H9 (cell line): ENCODE measurements at regions not wholly inside any gene's neighbourhood (a gene's known extent, or its start where the extent isn't known, plus 50 kb on each side); places are given as distances from the start of the nearest gene placed in this dataset.

Source experiments
- DNase-seq: peaks from one replicate; pipeline ENCODE4 v3.0.0-alpha.2; 2017
- H2AFZ ChIP-seq: one replicate; pipeline ENCODE4 v1.6.1; 2013; ENCODE audit warnings: mild to moderate bottlenecking, low read length, control low read depth, moderate library complexity
- H2AK5ac ChIP-seq: 2 replicates; pipeline ENCODE4 v1.6.1; 2013; ENCODE audit warnings: low read length, control low read depth, mixed read lengths; ENCODE audit not compliant: insufficient read length
- H2BK120ac ChIP-seq: one replicate; pipeline ENCODE4 v1.6.1; 2013; ENCODE audit warnings: low read depth, mild to moderate bottlenecking, low read length, control low read depth, inconsistent platforms; ENCODE audit not compliant: poor library complexity, severe bottlenecking
- H2BK12ac ChIP-seq: 2 replicates; pipeline ENCODE4 v1.6.1; 2013; ENCODE audit warnings: low read length, control low read depth, mixed read lengths, low read depth; ENCODE audit not compliant: insufficient read length
- H2BK15ac ChIP-seq: 2 replicates; pipeline ENCODE4 v1.6.1; 2013; ENCODE audit warnings: low read depth, low read length, control low read depth
- H2BK20ac ChIP-seq: one replicate; pipeline ENCODE4 v1.6.1; 2013; ENCODE audit warnings: low read depth, mild to moderate bottlenecking, low read length, control low read depth, inconsistent platforms; ENCODE audit not compliant: poor library complexity, severe bottlenecking
- H2BK5ac ChIP-seq: 2 replicates; pipeline ENCODE4 v1.6.1; 2013; ENCODE audit warnings: low read length, control low read depth, mixed read lengths; ENCODE audit not compliant: insufficient read length
- H3K14ac ChIP-seq: 2 replicates; pipeline ENCODE4 v1.6.1; 2013; ENCODE audit warnings: low read length, control low read depth; ENCODE audit not compliant: insufficient read depth
- H3K18ac ChIP-seq: 2 replicates; pipeline ENCODE4 v1.6.1; 2013; ENCODE audit warnings: low read depth, mild to moderate bottlenecking, mixed read lengths, low read length, control low read depth; ENCODE audit not compliant: insufficient read length
- H3K23ac ChIP-seq: 2 replicates; pipeline ENCODE4 v1.6.1; 2013; ENCODE audit warnings: low read length, control low read depth, mixed read lengths, low read depth; ENCODE audit not compliant: insufficient read length
- H3K23me2 ChIP-seq: 2 replicates; pipeline ENCODE4 v1.6.1; 2013; ENCODE audit warnings: low read depth, mild to moderate bottlenecking, mixed read lengths, low read length, control low read depth; ENCODE audit not compliant: insufficient read length, poor library complexity, severe bottlenecking
- H3K27ac ChIP-seq: 2 replicates; pipeline ENCODE4 v1.5.1; 2013; ENCODE audit warnings: low read length, control low read depth, mixed read lengths, low read depth; ENCODE audit not compliant: insufficient read length
- H3K27me3 ChIP-seq: 2 replicates; pipeline ENCODE4 v1.6.1; 2013; ENCODE audit warnings: low read length, control low read depth, inconsistent platforms; ENCODE audit not compliant: insufficient read depth
- H3K4ac ChIP-seq: 2 replicates; pipeline ENCODE4 v1.6.1; 2013; ENCODE audit warnings: low read depth, mild to moderate bottlenecking, control low read depth, inconsistent platforms, low read length, moderate library complexity
- H3K4me1 ChIP-seq: 2 replicates; pipeline ENCODE4 v1.6.1; 2013; ENCODE audit warnings: low read length, control low read depth, inconsistent platforms; ENCODE audit not compliant: insufficient read depth
- H3K4me2 ChIP-seq: 2 replicates; pipeline ENCODE4 v1.6.1; 2013; ENCODE audit warnings: low read length, control low read depth, mixed read lengths; ENCODE audit not compliant: insufficient read length, insufficient read depth
- H3K56ac ChIP-seq: 2 replicates; pipeline ENCODE4 v1.6.1; 2013; ENCODE audit warnings: low read depth, mild to moderate bottlenecking, mixed read lengths, low read length, control low read depth; ENCODE audit not compliant: insufficient read length
- H3K79me1 ChIP-seq: 2 replicates; pipeline ENCODE4 v1.6.1; 2013; ENCODE audit warnings: low read depth, mild to moderate bottlenecking, moderate library complexity, low read length, control low read depth, inconsistent platforms; ENCODE audit not compliant: insufficient read depth, poor library complexity, severe bottlenecking
- H3K79me2 ChIP-seq: 2 replicates; pipeline ENCODE4 v1.6.1; 2013; ENCODE audit warnings: low read length, control low read depth, inconsistent platforms; ENCODE audit not compliant: insufficient read depth
- H3K9ac ChIP-seq: 2 replicates; pipeline ENCODE4 v1.6.1; 2013; ENCODE audit warnings: low read length, control low read depth, mixed read lengths; ENCODE audit not compliant: insufficient read length; ENCODE audit errors: extremely low read depth
- H3K9me3 ChIP-seq: one replicate; pipeline ENCODE4 v1.6.1; 2013; ENCODE audit warnings: low read depth, low read length, inconsistent platforms; ENCODE audit not compliant: control insufficient read depth
- H3T11ph ChIP-seq: one replicate; pipeline ENCODE4 v1.6.1; 2013; ENCODE audit warnings: mild to moderate bottlenecking, low read length, control low read depth, inconsistent platforms
- H4K20me1 ChIP-seq: one replicate; pipeline ENCODE4 v1.6.1; 2013; ENCODE audit not compliant: control insufficient read depth, insufficient read length, insufficient read depth
- H4K5ac ChIP-seq: 2 replicates; pipeline ENCODE4 v1.6.1; 2013; ENCODE audit warnings: low read depth, mild to moderate bottlenecking, mixed read lengths, low read length, control low read depth; ENCODE audit not compliant: insufficient read length
- H4K8ac ChIP-seq: replicated peaks from 2 replicates; pipeline ENCODE4 v1.6.1; 2013; ENCODE audit warnings: low read length, control low read depth, mixed read lengths, low read depth; ENCODE audit not compliant: insufficient read length
- H4K91ac ChIP-seq: 2 replicates; pipeline ENCODE4 v1.6.1; 2013; ENCODE audit warnings: low read depth, mild to moderate bottlenecking, moderate library complexity, mixed read lengths, low read length, control low read depth; ENCODE audit not compliant: insufficient read length
- H3K27ac Mint-ChIP-seq, 3 experiments: 2 replicates in 2 of 3; 3 replicates in 1 of 3; pipeline ENCODE4 v1.8.0; 2020 to 2021; ENCODE audit warnings: mixed read lengths in 3 of 3, mild to moderate bottlenecking in 1 of 3, moderate library complexity in 1 of 3
- H3K27me3 Mint-ChIP-seq: 2 replicates; pipeline ENCODE4 v1.8.0; 2021; ENCODE audit warnings: low read depth, mild to moderate bottlenecking, moderate library complexity, mixed read lengths
- H3K36me3 Mint-ChIP-seq, 3 experiments: 2 replicates in 2 of 3; 3 replicates in 1 of 3; pipeline ENCODE4 v1.8.0; 2020 to 2021; ENCODE audit warnings: low read depth in 3 of 3, mixed read lengths in 3 of 3; ENCODE audit not compliant: insufficient read depth in 1 of 3
- H3K4me1 Mint-ChIP-seq, 2 experiments: 2 replicates each; pipeline ENCODE4 v1.8.0; 2020; ENCODE audit warnings: mixed read lengths in 2 of 2
- H3K4me3 Mint-ChIP-seq, 2 experiments: 2 replicates in 1 of 2; 3 replicates in 1 of 2; pipeline ENCODE4 v1.8.0; 2020 to 2021; ENCODE audit warnings: mild to moderate bottlenecking in 2 of 2, mixed read lengths in 2 of 2, moderate library complexity in 1 of 2
- H3K9me3 Mint-ChIP-seq, 2 experiments: 2 replicates in 1 of 2; 3 replicates in 1 of 2; pipeline ENCODE4 v1.8.0; 2020; ENCODE audit warnings: mild to moderate bottlenecking in 2 of 2, mixed read lengths in 2 of 2, moderate library complexity in 1 of 2
- WGBS: extraction: QIAGEN DNeasy Blood & Tissue Kit; methylation state at CpG from one replicate; pipeline ENCODE4 v1.1.7; 2013; ENCODE audit warnings: missing lambda C conversion rate, low lambda C conversion rate, mixed read lengths; ENCODE audit not compliant: insufficient read length; ENCODE audit errors: extremely low coverage; 5-methylcytosine and 5-hydroxymethylcytosine counted together
- TF ChIP-seq, protein P1 (sequence below): fragments of 200-600 bp; sonication (generic); conservative IDR thresholded peaks from 3 replicates; pipeline ENCODE4 v1.8.0; 2021; ENCODE audit warnings: antibody characterized with exemption, mild to moderate bottlenecking

DNA sequence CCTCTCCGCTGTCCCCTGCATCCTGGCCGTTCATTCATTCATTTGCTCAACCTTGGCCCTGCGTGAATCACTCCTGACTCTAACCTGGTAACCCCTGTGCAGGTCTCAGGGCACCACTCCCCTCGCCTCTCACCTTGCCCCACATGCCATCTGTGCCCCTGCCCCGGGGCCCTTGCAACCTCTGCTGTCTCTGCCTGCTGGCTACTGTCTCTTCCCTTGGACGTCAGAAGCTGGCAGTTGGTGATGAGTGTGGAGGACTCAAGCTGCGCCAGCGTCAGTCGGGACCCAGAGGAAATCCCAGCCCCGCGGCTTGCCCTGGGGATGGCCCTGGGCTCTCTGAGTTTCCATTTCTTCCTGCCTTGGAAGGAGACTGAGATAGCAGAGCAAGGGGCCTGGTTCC lies 154.9 kb downstream of the OLFM1 start:
- Histone ChIP-seq H3K79me2 (no peaks in the 10 kb centered on the region), H3K4me2 (no peak overlapping the region), H4K8ac (no peak overlapping the region), H3K14ac (no peak overlapping the region), H3K4me1 (no peaks in the 10 kb centered on the region; the same call in 1 of the 2 replicates), H3K23ac (no peak overlapping the region), H4K91ac (no peak overlapping the region), H2BK5ac (no peak overlapping the region), H3K9me3 (no peaks in the 10 kb centered on the region), H3K9ac (no peak overlapping the region), H2BK20ac (no peak overlapping the region), H2BK12ac (no peak overlapping the region), H4K20me1 (no peaks in the 10 kb centered on the region), H2BK120ac (no peak overlapping the region), H3K79me1 (no peaks in the 10 kb centered on the region), H3K4ac (no peak overlapping the region), H2AFZ (no peak overlapping the region), H4K5ac (no peak overlapping the region), H3K18ac (no peak overlapping the region), H3K27me3 (no peaks in the 10 kb centered on the region), H2AK5ac (no peak overlapping the region), H3K56ac (no peak overlapping the region), H2BK15ac (no peak overlapping the region), H3K27ac (no peak overlapping the region), H3K23me2 (no peaks in the 10 kb centered on the region), H3T11ph (no peak overlapping the region)
- Mint-ChIP-seq H3K27me3 (peaks cover 5% of the 10 kb centered on the region; the same call in 1 of the 2 replicates), H3K4me1 (peaks cover 10 to 16% of the 10 kb centered on the region in 2 experiments; a peak in 3 of 4 replicates), H3K27ac (peak overlapping the region in 1 of 3 experiments; percentile 79; a peak in 2 of 7 replicates), H3K4me3 (no peak overlapping the region), H3K36me3 (no peaks in the 10 kb centered on the region), H3K9me3 (no peaks in the 10 kb centered on the region)
- TF ChIP-seq, protein P1, sequence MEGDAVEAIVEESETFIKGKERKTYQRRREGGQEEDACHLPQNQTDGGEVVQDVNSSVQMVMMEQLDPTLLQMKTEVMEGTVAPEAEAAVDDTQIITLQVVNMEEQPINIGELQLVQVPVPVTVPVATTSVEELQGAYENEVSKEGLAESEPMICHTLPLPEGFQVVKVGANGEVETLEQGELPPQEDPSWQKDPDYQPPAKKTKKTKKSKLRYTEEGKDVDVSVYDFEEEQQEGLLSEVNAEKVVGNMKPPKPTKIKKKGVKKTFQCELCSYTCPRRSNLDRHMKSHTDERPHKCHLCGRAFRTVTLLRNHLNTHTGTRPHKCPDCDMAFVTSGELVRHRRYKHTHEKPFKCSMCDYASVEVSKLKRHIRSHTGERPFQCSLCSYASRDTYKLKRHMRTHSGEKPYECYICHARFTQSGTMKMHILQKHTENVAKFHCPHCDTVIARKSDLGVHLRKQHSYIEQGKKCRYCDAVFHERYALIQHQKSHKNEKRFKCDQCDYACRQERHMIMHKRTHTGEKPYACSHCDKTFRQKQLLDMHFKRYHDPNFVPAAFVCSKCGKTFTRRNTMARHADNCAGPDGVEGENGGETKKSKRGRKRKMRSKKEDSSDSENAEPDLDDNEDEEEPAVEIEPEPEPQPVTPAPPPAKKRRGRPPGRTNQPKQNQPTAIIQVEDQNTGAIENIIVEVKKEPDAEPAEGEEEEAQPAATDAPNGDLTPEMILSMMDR = no peak
- DNase-seq = no peak
- no CpG with 5 or more reads among the region's 11 CpGs for WGBS
